B cell (primary cell): ENCODE measurements at regions not wholly inside any gene's neighbourhood (a gene's known extent, or its start where the extent isn't known, plus 50 kb on each side); places are given as distances from the start of the nearest gene placed in this dataset.
"Not testable (repeated sequence)": the region's sequence is repeated elsewhere in the genome, so short reads cannot be mapped to it uniquely, and the experiment has no call there.

Experiments used
- ATAC-seq: fragments of 200-7000 bp; cut with Tn5 transposase; one replicate; pipeline ENCODE4 v1.10.0; 2021; ENCODE audit warnings: low read depth, mild to moderate bottlenecking, moderate number of reproducible peaks, moderate library complexity
- CTCF ChIA-PET: fragments of 350-600 bp; sonication (Branson Sonifier 250); formaldehyde crosslinking; loops from one replicate; lab custom pipeline; 2021; ENCODE audit warnings: antibody characterized with exemption, inconsistent platforms; lab: Charles Lee
- POLR2A ChIA-PET: fragments of 350-600 bp; sonication (Branson Sonifier 250); formaldehyde crosslinking; loops from one replicate; lab custom pipeline; 2021; ENCODE audit warnings: antibody characterized with exemption; lab: Charles Lee
- DNase-seq: peaks from one replicate; pipeline ENCODE4 v3.0.0; 2013
- H2AFZ ChIP-seq: 2 replicates; pipeline ENCODE4 v1.6.1; 2012; ENCODE audit warnings: mild to moderate bottlenecking, low read depth, low read length; ENCODE audit not compliant: insufficient read depth, poor library complexity, severe bottlenecking
- H3K27ac ChIP-seq, 2 donors: 1 replicate in 1 of 2; 2 replicates in 1 of 2; pipeline ENCODE4 v1.5.1; 2012 to 2013; ENCODE audit warnings: low read length in 2 of 2, mild to moderate bottlenecking in 2 of 2, moderate library complexity in 1 of 2
- H3K27me3 ChIP-seq, 4 experiments: fragments of 200-600 bp in 1 of 4; sonication (generic) in 1 of 4; replicated peaks in 1 of 4; 1 replicate in 2 of 4; 2 replicates in 2 of 4; pipeline versions ENCODE4 v1.6.1 to v1.7.0; 2013 to 2016; ENCODE audit warnings: low read length in 3 of 4, mild to moderate bottlenecking in 2 of 4, mixed read lengths in 1 of 4, moderate library complexity in 1 of 4; ENCODE audit not compliant: insufficient read depth in 4 of 4, control insufficient read depth in 3 of 4; ENCODE audit errors: control extremely low read depth in 1 of 4
- H3K36me3 ChIP-seq, 2 experiments: replicated peaks in 1 of 2; 1 replicate in 1 of 2; 2 replicates in 1 of 2; pipeline versions ENCODE4 v1.6.1 to v1.7.1; 2013; ENCODE audit warnings: low read length in 1 of 2; ENCODE audit not compliant: insufficient read depth in 2 of 2, control insufficient read depth in 1 of 2; ENCODE audit errors: control extremely low read depth in 1 of 2, extremely low read depth in 1 of 2
- H3K4me1 ChIP-seq, 2 donors: fragments of 200-600 bp in 1 of 2; sonication (generic) in 1 of 2; 1 replicate in 1 of 2; 2 replicates in 1 of 2; pipeline versions ENCODE4 v1.5.1 to v1.6.1; 2013 to 2017; ENCODE audit warnings: low read length in 2 of 2; ENCODE audit not compliant: control insufficient read depth in 2 of 2, insufficient read depth in 2 of 2
- H3K4me2 ChIP-seq: replicated peaks from 2 replicates; pipeline ENCODE3; 2012; ENCODE audit warnings: mild to moderate bottlenecking, low read depth, low read length; ENCODE audit not compliant: poor library complexity, severe bottlenecking
- H3K4me3 ChIP-seq, 5 experiments: fragments of 200-600 bp in 1 of 5; sonication (generic) in 1 of 5; 1 replicate in 3 of 5; 2 replicates in 2 of 5; pipeline versions ENCODE4 v1.5.1 to v1.7.0; 2011 to 2016; ENCODE audit warnings: low read length in 4 of 5, mild to moderate bottlenecking in 4 of 5, low read depth in 2 of 5, control low read depth in 1 of 5, moderate library complexity in 1 of 5; ENCODE audit not compliant: insufficient read depth in 1 of 5; ENCODE audit errors: control extremely low read depth in 1 of 5, extremely low read depth in 1 of 5
- H3K79me2 ChIP-seq: fragments of 200-600 bp; sonication (generic); one replicate; pipeline ENCODE4 v1.6.0; 2016; ENCODE audit warnings: low read length; ENCODE audit not compliant: control insufficient read depth, insufficient read depth
- H3K9ac ChIP-seq: fragments of 200-600 bp; sonication (generic); 2 replicates; pipeline ENCODE4 v1.6.1; 2017; ENCODE audit warnings: mild to moderate bottlenecking, low read length, moderate library complexity
- H3K9me3 ChIP-seq, 3 donors: one replicate each; pipeline versions ENCODE4 v1.6.1 to v1.7.1; 2013; ENCODE audit warnings: low read length in 2 of 3; ENCODE audit not compliant: control insufficient read depth in 2 of 3, insufficient read depth in 1 of 3; ENCODE audit errors: control extremely low read depth in 1 of 3
- H4K20me1 ChIP-seq: 2 replicates; pipeline ENCODE4 v1.6.0; 2012; ENCODE audit warnings: mild to moderate bottlenecking, low read length; ENCODE audit not compliant: insufficient read depth, control insufficient read depth, poor library complexity, severe bottlenecking
- H3K27ac Mint-ChIP-seq: one replicate; pipeline ENCODE4 v1.8.0; 2021; ENCODE audit warnings: mixed read lengths
- H3K27me3 Mint-ChIP-seq: one replicate; pipeline ENCODE4 v1.8.0; 2021; ENCODE audit warnings: mixed read lengths
- H3K4me1 Mint-ChIP-seq: one replicate; pipeline ENCODE4 v1.8.0; 2021; ENCODE audit warnings: mixed read lengths
- H3K4me3 Mint-ChIP-seq: one replicate; pipeline ENCODE4 v1.8.0; 2021; ENCODE audit warnings: mixed read lengths
- H3K9me3 Mint-ChIP-seq: one replicate; pipeline ENCODE4 v1.8.0; 2022; ENCODE audit warnings: mixed read lengths; ENCODE audit not compliant: insufficient read depth
- EZH2 ChIP-seq: IDR thresholded peaks from 2 replicates; pipeline ENCODE4 v1.6.1; 2012; ENCODE audit warnings: borderline replicate concordance, low read depth, mild to moderate bottlenecking, moderate library complexity, low read length; ENCODE audit not compliant: insufficient read depth, poor library complexity, severe bottlenecking
- WGBS: methylation state at CpG from one replicate; pipeline ENCODE4 v1.1.5; 2013; ENCODE audit warnings: missing lambda C conversion rate; ENCODE audit not compliant: insufficient coverage; 5-methylcytosine and 5-hydroxymethylcytosine counted together
- intact Hi-C: fragments of 100-400 bp; cut with micrococcal nuclease; formaldehyde crosslinking; loops from one replicate; pipeline ENCODE4 v1.10.0; 2022
- TF ChIP-seq, protein P1 (sequence below): fragments of 200-600 bp; IDR thresholded peaks from one replicate; pipeline ENCODE4 v1.8.0; 2022; ENCODE audit warnings: antibody characterized with exemption, mild to moderate bottlenecking

DNA sequence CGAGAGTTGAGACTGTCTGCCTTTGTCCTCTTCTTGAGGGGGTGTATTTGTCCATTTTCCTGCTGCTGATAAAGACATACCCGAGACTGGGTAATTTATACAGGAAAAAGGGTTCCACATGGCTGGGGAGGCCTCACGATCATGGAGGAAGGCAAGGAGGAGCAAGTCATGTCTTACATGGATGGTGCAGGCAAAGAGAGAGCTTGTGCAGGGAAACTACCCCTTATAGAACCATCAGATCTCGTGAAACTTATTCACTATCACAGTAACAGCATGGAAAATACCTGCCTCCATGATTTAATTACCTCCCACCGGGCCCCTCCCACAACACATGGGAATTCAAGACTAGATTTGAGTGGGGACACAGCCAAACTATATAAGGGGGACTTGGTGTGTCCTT lies 338.2 kb upstream of the TNRC6C start:
- H4K20me1 ChIP-seq, result no peaks in the 10 kb centered on the region
- H3K9me3 Mint-ChIP-seq, result no peaks in the 10 kb centered on the region
- TF ChIP-seq EZH2, result no peak
- TF ChIP-seq, protein P1, sequence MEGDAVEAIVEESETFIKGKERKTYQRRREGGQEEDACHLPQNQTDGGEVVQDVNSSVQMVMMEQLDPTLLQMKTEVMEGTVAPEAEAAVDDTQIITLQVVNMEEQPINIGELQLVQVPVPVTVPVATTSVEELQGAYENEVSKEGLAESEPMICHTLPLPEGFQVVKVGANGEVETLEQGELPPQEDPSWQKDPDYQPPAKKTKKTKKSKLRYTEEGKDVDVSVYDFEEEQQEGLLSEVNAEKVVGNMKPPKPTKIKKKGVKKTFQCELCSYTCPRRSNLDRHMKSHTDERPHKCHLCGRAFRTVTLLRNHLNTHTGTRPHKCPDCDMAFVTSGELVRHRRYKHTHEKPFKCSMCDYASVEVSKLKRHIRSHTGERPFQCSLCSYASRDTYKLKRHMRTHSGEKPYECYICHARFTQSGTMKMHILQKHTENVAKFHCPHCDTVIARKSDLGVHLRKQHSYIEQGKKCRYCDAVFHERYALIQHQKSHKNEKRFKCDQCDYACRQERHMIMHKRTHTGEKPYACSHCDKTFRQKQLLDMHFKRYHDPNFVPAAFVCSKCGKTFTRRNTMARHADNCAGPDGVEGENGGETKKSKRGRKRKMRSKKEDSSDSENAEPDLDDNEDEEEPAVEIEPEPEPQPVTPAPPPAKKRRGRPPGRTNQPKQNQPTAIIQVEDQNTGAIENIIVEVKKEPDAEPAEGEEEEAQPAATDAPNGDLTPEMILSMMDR, result no peak
- no peak overlapping the region for H3K4me3 Mint-ChIP-seq
- peaks cover 4% of the 10 kb centered on the region for H3K4me1 Mint-ChIP-seq
- peaks cover 23% of the 10 kb centered on the region for H3K27me3 Mint-ChIP-seq
- H3K27me3 ChIP-seq, result peaks cover 0 to 2% (median 0%) of the 10 kb centered on the region in 4 experiments
- H3K79me2 ChIP-seq, result no peaks in the 10 kb centered on the region
- no peak overlapping the region for H3K4me3 ChIP-seq
- intact Hi-C loops, result no loop called here
- WGBS, result 40% methylated on average over 1 of the region's 5 CpGs
- no peak overlapping the region for H3K9ac ChIP-seq
- H3K36me3 ChIP-seq, result no peaks in the 10 kb centered on the region
- no peak overlapping the region for H2AFZ ChIP-seq
- H3K4me2 ChIP-seq, result no peak overlapping the region
- DNase-seq (no peak), ATAC-seq (no peak)
- ChIA-PET CTCF (interaction anchor here (1.0 kb wide), 1 partner anchor 10 kb away, joined by 3 read pairs; no protein-coding TSS in a partner anchor), POLR2A (no interaction called here)
- H3K27ac Mint-ChIP-seq, result no peak overlapping the region
- no peak overlapping the region for H3K27ac ChIP-seq
- no peaks in the 10 kb centered on the region for H3K4me1 ChIP-seq
- H3K9me3 ChIP-seq, result peaks cover 0 to 3% (median 0%) of the 10 kb centered on the region in 3 donors

DNA sequence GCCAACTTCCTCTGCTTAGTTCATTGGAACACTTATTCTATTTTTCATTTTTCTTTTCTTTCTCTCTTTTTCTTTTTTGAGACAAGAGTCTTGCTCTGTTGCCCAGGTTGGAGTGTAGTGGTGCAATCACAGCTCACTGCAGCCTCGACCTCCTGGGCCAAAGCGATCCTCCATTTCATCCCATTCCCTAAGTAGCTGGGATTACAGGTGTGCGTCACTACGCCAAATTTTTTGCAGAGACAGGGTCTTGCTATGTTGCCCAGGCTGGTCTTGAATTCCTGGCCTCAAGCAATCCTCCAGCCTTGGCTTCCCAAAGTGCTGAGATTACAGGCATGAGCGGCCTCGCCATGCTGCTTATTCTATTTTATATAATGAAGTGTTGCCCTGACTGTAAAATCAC lies 336.4 kb upstream of the TNRC6C start:
- H3K4me3 Mint-ChIP-seq, H3K4me1 ChIP-seq, H3K27ac Mint-ChIP-seq, H3K4me3 ChIP-seq, H3K4me1 Mint-ChIP-seq, H3K79me2 ChIP-seq, POLR2A ChIA-PET, H3K4me2 ChIP-seq, H3K9me3 Mint-ChIP-seq, intact Hi-C loops, H3K9me3 ChIP-seq, H3K9ac ChIP-seq, H2AFZ ChIP-seq, H4K20me1 ChIP-seq, H3K27ac ChIP-seq, H3K27me3 ChIP-seq, DNase-seq, ATAC-seq, H3K36me3 ChIP-seq: not testable (repeated sequence)
- WGBS, result 93% methylated on average over 4 of the region's 6 CpGs
- peaks cover 21% of the 10 kb centered on the region for H3K27me3 Mint-ChIP-seq
- CTCF ChIA-PET, result interaction anchor here (0.6 kb wide), 1 partner anchor 174 kb away, joined by 3 read pairs; no protein-coding TSS in a partner anchor
